ENCODE measurements at regions not wholly inside any gene's neighbourhood (a gene's known extent, or its start where the extent isn't known, plus 50 kb on each side); places are given as distances from the start of the nearest gene placed in this dataset.

DNA sequence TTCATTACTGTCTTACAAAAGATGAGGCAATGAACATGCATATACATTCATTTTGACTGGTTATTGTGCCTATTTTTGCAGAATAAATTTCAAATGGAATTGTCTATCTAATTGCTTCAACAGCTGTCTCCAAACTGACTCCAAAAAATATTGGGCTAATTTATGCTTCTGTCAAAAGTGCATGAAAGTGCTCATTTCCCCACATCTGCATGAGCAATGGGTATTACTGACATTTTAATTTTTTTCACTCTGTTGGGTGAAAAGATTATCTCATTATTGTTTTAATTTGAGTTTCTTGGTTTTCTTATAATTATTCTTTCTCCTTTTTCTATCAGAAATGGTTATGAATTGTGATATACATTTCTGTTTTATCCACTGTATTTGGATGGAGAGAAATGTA lies 404.2 kb downstream of the QKI start:
- no peak for DNase-seq (ENCODE audit: low read depth in 2 of 2)

DNA sequence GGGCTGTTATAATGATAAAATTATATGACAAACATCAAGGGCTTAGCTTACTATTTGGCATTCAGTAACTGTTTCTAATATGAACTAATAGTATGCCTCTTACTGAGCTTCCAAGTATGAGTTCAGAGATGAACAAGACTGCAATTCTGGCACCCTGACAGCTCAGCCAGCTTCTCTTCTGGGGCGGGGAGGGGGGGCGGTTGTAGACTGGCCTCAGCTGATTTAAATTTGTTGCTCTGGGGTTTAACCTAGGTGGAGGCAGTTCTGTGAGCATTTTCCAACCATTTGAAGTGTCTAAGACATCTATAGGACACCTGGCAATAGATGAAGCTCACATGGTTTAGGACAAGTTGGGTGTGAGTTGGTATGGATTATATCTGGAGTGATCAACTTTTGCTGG lies 401.9 kb downstream of the QKI start:
- DNase-seq (ENCODE audit: low read depth in 2 of 2) = no peak

DNA sequence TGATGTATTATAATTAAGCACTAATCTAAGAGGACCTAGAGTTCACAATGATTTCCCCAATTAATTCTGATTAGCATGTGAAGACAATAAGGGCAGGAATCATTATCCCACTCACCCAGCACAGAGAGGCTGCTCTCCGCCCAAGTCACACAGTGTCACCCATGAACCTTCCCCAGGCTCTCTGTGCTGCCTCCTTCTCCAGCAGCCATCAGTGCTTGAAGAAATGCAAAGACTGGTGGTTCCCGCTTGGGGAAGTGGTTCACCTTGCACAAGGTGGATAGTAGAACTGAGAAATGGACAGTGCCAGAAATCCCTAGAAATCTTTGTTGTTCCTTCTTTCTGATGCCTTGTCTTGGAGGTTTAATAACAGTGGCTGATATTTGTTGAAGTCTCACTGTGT lies 401.3 kb downstream of the QKI start:
- DNase-seq (ENCODE audit: low read depth in 2 of 2) = no peak

DNA sequence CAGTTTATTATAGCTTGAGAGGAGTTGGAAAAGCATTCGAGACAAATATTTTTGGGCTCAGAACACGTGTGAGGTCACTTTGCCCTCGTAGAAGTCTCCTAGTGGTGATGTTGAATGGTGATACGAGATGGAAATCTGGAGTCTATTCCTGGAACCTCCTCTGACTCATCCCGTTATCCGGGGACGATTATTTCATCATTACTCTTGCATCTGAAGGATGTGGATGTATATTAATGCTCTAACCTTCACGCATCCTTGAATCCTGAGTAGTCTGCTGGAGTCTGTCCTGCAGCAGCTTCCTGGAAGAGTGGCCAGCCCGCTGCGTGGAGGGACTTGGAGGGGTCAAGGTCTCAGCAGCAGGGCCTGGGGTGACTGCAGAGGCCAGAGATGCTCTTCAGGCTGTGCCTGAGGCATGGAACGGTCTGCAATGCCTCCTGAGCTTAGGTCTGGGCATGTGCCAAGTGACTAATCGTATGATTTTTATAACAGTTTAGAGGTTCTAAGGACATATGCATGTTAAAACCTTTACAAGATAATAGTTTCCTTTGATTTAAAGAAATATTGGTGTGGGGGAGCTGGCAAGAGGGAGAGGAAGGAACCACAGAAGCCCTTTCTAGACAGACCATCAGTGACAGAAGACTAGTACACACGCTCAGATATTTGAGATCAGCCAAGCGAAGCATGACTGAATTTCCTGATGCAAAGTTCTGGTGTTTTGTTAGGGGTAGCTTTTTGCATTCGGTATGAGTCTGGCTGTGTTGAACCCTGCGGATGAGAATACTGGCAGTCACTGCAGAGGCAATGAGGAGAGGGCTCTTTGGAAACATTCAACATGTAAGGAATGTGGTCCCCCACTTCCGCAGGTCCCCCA lies 400.2 kb downstream of the QKI start:
- no peak for DNase-seq (ENCODE audit: low read depth in 2 of 2)

DNA sequence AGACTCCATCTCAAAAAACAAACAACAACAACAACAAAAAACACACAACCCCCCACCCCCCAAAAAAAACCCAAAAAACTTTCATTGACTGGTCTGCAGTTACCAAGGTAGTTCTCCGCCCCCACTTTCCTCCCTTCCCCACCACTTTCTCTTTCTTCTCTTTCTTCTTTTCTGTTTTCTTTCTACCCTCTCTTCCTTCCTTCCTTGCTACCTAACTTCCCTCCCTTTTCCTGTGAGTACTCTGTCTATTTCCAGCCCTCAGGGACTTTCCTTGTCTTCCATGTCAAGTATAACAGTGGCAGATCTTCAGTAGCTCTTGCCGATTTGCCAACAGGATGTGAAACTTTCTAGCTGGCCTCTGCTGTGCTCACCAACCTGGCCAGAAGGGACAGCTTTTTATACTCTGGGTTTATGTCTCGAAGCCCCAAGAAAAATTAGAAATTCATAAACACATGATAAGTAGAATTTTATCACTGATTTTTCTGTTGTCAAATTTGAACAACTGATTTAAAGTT lies 399.5 kb downstream of the QKI start:
- DNase-seq (ENCODE audit: low read depth in 2 of 2) = no peak

DNA sequence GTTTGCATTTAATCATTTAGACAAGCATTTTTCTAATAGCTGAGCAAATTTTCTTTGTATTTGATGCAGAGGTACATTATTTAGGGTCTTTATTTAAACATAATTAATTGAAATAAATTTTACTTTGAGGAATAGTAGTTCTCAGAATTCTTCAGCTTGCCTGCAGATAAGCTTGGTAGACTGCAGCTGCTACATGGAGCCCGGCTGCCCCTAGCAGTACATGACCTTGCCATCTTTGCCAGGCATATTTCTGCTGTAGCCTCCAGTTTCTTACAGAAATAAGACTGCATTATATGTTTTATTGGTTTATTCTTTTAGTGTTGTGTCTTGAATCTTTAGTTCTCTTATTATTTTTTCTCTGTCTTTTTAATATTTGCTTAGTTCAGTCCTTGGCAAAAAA lies 396.8 kb downstream of the QKI start:
- DNase-seq (ENCODE audit: low read depth in 2 of 2) = no peak

DNA sequence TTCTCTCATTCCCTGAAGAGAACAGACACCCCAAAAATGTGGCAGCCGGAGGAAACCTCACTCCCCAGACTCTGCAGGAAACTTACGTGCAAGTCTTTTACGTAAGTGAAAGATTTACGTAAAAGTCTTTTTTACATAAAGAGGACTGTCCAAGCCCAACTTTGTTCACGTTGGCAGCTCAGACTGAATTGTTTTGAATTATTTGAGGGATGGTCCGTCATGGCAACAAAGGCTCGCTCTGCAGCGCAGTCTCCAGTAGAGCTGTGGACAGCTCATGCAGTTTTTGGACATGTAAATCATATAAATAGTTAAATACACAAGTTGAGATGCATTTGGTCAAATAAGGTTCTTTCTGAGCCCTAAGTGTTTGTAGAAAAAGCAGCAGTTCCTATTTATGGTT lies 394.8 kb downstream of the QKI start:
- no peak for DNase-seq (ENCODE audit: low read depth in 2 of 2)

DNA sequence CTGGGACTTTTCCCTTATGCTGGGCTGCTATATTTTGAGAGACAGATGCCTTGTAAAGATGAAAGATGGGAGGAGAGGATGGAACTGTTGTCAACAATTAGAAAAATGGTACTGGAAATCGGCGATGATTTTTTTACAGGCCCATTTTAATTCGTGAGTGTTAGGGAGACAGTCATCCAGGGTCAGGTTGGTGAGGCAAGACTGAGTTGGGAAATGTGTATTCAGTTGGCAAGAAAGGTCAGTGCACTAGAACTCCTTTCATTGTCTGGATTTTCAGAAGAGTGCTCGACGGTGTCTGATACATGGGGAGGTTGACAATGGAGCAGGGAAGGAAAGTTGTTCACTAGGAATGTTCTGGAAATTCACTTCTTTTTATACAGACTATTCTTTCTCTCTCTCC lies 394.4 kb downstream of the QKI start:
- no peak for DNase-seq (ENCODE audit: low read depth in 2 of 2)

DNA sequence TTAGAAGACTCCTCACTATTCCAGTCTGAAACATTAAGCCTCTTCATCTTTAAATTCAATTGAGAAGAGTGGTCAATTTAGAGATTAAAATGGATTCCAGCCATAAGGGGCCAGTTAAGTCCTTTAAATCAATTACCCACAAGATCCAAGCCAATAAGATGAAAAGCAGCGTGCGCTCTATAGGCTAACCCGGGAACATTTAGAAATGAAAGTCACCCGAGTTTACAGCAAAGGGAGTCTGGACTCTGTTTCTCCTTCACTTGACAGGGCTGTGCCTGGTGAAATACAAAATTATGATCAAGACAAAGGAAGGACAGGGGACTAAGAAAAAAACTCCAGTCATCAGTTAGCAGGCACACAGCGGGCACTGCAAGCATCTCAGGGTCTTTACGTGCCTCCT lies 393.7 kb downstream of the QKI start:
- no peak for DNase-seq (ENCODE audit: low read depth in 2 of 2)

DNA sequence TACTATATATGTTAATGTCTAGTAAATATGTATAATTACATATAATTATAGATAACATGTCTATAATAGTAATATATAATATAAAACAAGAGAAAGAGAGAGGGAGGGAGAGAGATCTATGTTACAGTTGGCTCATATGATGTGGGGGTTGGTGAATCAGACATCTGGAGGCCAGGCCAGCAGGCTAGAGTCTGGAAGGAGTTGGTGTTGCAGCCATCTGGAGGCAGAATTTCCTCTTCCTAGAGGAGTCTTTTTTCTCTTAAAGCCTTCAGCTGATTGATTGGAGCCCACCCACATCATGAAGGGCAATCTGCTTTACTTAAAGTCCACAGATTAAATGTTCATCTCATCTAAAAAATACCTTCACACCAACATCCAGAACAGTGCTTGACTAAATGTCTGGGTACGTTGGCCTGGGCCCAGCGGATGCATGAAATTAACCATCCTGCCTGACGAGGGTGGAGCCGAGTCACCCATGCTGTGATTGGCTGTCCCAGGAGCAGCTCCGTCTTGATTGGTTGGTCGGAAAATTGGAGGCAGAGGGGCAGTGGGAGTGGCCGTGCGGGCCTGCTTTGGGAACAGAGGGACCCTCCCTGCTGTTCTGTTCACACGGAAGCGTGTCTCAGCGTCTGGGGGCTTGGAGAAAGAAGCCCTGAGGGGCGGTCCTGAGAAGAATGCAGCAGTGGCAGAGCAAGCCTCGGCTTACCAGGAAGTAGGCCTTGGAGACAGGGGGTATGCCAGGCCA lies 392.4 kb downstream of the QKI start:
- no peak for DNase-seq (ENCODE audit: low read depth in 2 of 2)

DNA sequence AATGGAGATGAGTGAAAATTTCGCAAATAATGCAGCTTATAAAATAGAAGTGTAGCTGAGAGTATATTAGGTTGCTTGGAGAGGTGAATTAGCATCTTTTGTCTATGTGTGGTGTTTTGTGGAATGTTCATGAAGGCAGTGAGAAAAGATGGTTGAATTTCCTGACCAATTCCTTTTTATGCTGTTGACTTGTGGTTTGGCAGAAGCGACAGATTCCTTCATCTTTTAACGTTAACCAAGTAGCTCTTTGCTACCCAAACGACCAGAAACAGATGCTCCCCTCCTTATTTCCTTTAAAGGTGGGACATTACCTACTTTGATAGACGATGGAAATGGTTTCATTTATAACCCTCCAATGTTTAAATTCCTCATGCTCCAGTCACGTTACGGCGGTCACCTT lies 390.5 kb downstream of the QKI start:
- DNase-seq (ENCODE audit: low read depth in 2 of 2) = no peak

DNA sequence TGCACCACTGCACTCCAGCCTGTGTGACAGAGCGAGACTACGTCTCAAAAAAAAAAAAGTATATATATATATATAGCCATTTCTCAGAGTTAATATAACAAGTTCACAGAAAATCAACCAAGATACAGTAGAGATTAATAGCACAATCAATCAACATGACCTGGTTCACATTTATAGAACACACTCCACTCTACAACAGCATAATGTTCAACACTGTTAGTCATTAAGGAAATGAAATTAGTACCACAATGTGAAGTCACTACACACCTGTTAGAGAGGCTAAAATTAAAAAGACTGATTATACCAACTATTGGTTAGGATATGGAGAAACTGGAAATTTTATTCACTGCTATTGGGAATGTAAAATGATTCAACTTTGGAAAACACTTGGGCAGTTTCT lies 387.7 kb downstream of the QKI start:
- DNase-seq (ENCODE audit: low read depth in 2 of 2) = no peak

DNA sequence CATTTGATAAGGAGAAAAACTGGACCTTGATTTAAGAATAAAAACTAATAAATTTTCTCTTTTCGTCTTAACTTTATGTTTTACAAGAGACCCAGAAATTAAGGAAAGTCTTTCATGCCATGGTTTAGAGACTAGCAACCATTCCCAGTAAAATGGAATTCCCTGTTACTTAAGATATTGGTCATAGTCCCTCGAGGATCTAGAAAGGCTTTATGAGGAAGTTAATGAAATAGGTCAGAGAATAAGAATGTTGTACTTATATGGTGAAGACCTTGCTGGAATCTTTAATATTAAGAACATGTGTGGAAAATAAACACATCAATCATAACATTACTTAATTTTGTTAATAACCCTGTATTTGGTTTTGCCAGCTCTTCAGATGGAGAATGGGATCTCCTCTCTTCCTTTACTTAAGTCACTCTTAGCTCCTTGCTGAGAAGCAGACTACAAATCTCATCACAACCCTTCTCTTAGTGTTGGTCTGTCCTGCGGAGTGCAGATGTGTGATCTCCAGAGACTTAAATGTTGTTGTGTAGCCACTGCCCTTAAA lies 382.9 kb downstream of the QKI start:
- DNase-seq (ENCODE audit: low read depth in 2 of 2) = no peak

DNA sequence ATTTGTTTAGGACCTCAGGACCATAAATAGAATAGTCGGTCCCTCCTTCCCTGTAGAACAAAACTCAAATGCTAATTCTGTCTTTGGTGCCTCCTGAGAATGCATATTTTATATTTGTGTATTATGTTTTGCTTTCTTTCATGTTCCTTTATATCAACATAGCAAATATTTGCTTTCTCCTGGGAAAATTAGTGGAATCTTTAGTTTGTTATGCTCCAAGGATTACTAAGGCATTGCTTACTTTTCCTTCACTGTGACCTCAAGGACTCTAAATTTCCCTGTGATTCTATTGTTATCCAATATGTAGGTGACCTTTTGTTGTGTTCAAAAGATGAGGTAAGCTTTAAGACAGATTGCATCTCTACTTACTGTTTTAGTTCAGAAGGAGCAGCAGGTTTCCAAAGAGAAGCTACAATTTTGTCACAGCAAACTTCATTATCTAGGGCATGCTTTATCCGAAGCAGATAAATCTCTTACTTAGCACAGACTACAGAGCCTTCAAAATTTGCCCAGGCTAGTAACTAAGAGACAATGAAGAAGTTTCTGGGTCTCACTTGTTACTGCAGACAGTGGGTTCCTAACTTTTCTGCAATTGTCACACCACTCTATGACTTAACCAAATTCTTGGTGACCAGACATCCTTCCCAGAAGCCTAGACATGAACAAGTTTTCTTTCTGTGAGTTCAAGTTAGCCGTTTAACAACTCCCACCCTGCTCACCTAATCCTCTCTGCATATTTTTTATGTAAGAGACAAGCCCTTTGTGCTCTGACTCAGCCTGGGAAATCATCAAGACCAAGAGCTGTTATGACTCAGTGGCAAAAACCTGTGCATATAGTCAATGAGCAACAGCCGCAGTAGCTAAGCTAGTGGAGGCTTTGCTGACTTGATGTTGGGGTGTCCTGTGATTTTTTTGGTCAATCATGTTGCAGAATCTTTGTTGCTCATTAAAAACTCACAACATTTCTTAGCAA lies 378.8 kb downstream of the QKI start:
- DNase-seq (ENCODE audit: low read depth in 2 of 2) = no peak

DNA sequence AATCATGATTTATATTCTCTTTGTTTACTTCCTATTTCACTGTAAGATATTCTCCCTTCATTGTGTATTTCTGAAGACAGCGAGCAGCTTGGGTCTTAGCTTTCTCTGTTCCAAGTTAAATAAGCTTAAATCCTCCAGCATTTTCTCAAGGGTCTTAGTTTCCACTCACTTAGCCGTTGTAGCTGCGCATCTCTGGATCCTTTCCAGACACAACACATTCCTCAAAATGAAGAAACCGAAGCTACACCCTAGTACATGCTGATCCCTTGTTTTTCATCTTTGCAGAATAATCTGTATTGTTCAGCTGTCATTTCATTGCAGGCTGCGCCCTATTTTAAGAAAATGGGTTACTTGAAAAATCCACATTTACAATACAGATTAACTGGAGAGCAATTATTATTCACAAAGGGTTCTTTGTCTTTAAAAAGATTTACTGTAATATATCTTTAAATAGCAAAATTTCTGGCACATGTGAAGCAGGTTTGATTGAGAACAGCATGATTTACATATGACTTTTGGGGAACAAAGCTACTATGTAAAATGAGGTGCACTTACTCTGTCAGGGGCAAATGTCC lies 375.8 kb downstream of the QKI start:
- no peak for DNase-seq (ENCODE audit: low read depth in 2 of 2)

DNA sequence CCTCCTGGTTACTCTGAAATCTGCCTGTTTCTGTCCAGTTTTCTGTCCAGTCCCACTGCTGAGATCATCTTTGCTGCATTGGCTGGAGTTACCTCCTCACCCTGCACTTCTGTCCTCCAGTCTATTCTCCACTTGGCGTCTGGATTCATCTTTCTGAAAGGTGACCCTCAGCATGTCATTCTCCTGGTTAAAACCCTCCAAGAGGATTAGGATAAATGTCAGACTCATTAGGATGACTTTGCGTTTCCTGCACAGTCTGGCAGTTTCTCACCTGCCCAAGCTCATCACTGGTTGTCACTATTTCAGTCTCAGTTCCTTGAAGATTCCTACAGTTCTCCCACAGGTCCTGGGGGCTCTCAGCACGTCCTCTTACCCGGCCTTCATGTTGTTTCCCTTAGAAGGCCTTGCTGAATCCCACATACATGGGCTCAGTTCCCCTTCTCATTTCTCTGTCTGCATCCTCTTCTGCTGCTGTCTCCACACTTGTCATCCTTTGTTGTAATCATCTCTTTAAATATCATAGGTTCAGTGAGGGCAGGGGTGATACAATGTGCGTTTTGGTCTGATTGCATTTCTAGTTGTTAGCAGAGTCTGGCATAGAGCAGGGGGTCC lies 374.8 kb downstream of the QKI start:
- DNase-seq (ENCODE audit: low read depth in 2 of 2) = no peak

DNA sequence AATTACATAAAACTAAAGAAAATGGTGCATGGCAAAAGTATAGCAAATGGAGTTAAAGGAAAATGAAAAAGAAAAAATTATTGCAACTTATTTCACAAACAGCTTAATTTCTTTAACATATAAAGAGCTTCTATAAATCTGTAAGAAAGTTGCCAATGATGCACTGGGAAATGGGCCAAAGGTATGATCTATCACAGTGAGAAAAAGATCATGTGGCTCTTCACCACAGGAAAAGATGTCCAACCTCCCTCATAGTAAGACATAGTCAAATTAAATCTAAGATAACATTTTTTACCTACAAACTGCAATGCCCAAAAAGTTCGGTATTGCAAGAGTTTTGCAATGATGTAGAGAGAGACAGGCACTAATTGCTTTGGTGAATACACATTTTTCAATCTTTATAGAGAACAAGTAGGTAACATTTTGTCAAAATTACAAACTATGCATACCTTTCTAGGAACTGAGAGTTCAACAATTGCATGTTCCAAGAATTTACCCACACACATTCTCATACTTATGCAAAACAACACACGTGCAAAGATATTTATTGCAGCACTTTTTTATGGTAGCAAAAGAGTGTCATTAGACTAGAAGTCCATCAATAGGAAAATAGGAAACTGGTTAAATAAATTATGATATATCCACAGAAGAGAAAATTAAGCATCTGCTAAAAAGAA lies 372.6 kb downstream of the QKI start:
- DNase-seq (ENCODE audit: low read depth in 2 of 2) = no peak

DNA sequence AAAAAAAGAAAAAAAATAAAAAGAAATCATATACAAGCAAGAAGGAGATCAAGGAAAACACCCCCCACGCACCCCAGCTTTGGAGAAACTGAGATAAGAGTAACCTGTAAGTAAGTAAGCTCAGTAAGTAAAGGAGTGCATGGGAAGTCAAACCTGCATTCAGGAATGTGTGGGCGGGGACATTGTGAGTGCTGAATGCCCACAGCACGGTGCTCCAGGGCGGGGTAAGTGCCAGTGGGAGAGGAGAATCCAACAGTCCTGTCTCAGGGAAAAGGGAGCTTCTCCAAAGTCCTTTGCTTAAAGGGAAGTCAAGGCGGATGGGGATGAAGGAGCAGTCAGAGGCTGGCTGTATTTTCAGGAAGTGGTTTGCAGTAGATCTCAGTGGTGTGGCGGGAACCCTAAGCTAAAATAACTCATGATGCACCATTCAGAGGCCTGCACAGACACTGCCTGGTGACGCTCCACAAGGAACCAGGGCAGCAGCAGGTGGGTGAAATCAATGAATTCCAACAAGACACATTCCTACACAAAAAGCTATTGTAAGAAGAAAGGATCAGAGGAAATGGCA lies 368.0 kb downstream of the QKI start:
- no peak for DNase-seq (ENCODE audit: low read depth in 2 of 2)

DNA sequence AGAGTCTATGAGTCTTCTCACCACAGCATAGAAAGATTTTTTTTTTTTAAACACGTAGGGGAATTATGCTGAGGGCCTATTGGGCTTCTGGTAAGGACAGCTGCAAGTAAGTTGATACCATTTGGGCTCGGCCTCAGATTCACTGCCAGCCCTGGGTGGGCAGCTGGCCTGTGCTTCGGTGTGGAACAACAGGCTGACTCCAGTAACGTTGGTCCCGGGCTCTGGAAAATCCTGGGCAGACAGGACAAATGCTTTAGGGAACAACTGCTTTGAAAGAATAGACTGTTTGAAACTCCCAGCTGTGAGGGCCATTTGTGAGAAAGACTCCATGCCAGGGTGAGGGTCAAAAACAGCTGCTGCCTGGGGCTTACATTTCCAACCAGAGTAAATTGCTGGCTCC lies 366.5 kb downstream of the QKI start:
- no peak for DNase-seq (ENCODE audit: low read depth in 2 of 2)
